OCI-LY1 (cell line): ENCODE measurements at regions not wholly inside any gene's neighbourhood (a gene's known extent, or its start where the extent isn't known, plus 50 kb on each side); places are given as distances from the start of the nearest gene placed in this dataset.

Source experiments
- H2AFZ ChIP-seq: fragments of 200-600 bp; sonication (generic), shearing (Covaris generic); 2 replicates; pipeline ENCODE4 v1.6.0; 2014; ENCODE audit warnings: antibody characterized with exemption, mild to moderate bottlenecking, low read length
- H3F3A ChIP-seq: fragments of 200-600 bp; sonication (generic), shearing (Covaris generic); 2 replicates; pipeline ENCODE4 v1.6.0; 2014; ENCODE audit warnings: mild to moderate bottlenecking, antibody characterized with exemption, low read length, moderate library complexity; ENCODE audit not compliant: insufficient read depth
- H3K27ac ChIP-seq: fragments of 200-600 bp; sonication (generic); 2 replicates; pipeline ENCODE4 v1.5.1; 2014; ENCODE audit warnings: low read length, mixed run types, mild to moderate bottlenecking, low read depth; ENCODE audit not compliant: poor library complexity, severe bottlenecking
- H3K27me3 ChIP-seq: fragments of 200-600 bp; sonication (generic); 2 replicates; pipeline ENCODE4 v1.6.0; 2014; ENCODE audit warnings: antibody characterized with exemption, mild to moderate bottlenecking, low read length, moderate library complexity; ENCODE audit not compliant: insufficient read depth
- H3K36me3 ChIP-seq: fragments of 200-600 bp; sonication (generic); 2 replicates; pipeline ENCODE4 v1.6.1; 2014; ENCODE audit warnings: mild to moderate bottlenecking, antibody characterized with exemption, low read length, moderate library complexity, mixed read lengths; ENCODE audit not compliant: insufficient read depth
- H3K4me1 ChIP-seq: fragments of 200-600 bp; sonication (generic); 2 replicates; pipeline ENCODE4 v1.5.1; 2014; ENCODE audit warnings: mild to moderate bottlenecking, low read length, moderate library complexity; ENCODE audit not compliant: insufficient read depth, severe bottlenecking
- H3K4me2 ChIP-seq: fragments of 200-600 bp; sonication (generic), shearing (Covaris generic); 2 replicates; pipeline ENCODE4 v1.6.1; 2014; ENCODE audit warnings: low read length
- H3K4me3 ChIP-seq: fragments of 200-600 bp; sonication (generic); 2 replicates; pipeline ENCODE4 v1.5.1; 2014; ENCODE audit warnings: low read length, low read depth, mild to moderate bottlenecking, mixed read lengths; ENCODE audit not compliant: poor library complexity, severe bottlenecking
- H3K79me2 ChIP-seq: fragments of 200-600 bp; shearing (Covaris generic); 2 replicates; pipeline ENCODE4 v1.6.1; 2016; ENCODE audit warnings: mixed run types, low read length, mixed read lengths; ENCODE audit not compliant: insufficient read depth
- H3K9ac ChIP-seq: fragments of 200-600 bp; sonication (generic), shearing (Covaris generic); 2 replicates; pipeline ENCODE4 v1.6.1; 2014; ENCODE audit warnings: mild to moderate bottlenecking, low read length, mixed read lengths
- H3K9me2 ChIP-seq: fragments of 200-600 bp; sonication (generic), shearing (Covaris generic); 2 replicates; pipeline ENCODE4 v1.6.1; 2014; ENCODE audit warnings: low read depth, mild to moderate bottlenecking, low read length, mixed read lengths
- H3K9me3 ChIP-seq: fragments of 200-600 bp; shearing (Covaris generic); 2 replicates; pipeline ENCODE4 v1.6.1; 2014; ENCODE audit warnings: low read length, mixed read lengths
- H4K20me1 ChIP-seq: fragments of 200-600 bp; sonication (generic), shearing (Covaris generic); 2 replicates; pipeline ENCODE4 v1.6.0; 2016; ENCODE audit warnings: mild to moderate bottlenecking, low read length; ENCODE audit not compliant: insufficient read depth
- CTCF ChIP-seq: fragments of 200-600 bp; sonication (generic), shearing (Covaris generic); IDR thresholded peaks from 2 replicates; pipeline ENCODE4 v1.5.1; 2017; ENCODE audit warnings: mild to moderate bottlenecking, antibody characterized with exemption, low read length, moderate library complexity, mixed read lengths
- EZH2 ChIP-seq: fragments of 200-600 bp; sonication (generic), shearing (Covaris generic); IDR thresholded peaks from 2 replicates; pipeline ENCODE4 v1.8.0; 2017; ENCODE audit warnings: borderline replicate concordance, mixed run types, mild to moderate bottlenecking, antibody characterized with exemption, low read length, moderate library complexity, mixed read lengths

GRCh38 chr16:63082101-63082500 is 1045.9 kb upstream of the CDH8 start:
- Histone ChIP-seq H3K4me3 (no peak overlapping the region), H3K4me2 (no peak overlapping the region), H3K9me3 (no peaks in the 10 kb centered on the region), H3K27me3 (no peaks in the 10 kb centered on the region), H2AFZ (no peak overlapping the region), H3F3A (no peaks in the 10 kb centered on the region), H4K20me1 (no peaks in the 10 kb centered on the region), H3K27ac (no peak overlapping the region), H3K36me3 (no peaks in the 10 kb centered on the region), H3K4me1 (no peaks in the 10 kb centered on the region), H3K9ac (no peak overlapping the region), H3K79me2 (no peaks in the 10 kb centered on the region), H3K9me2 (no peaks in the 10 kb centered on the region)
- TF ChIP-seq EZH2: no peak
- TF ChIP-seq CTCF: no peak

GRCh38 chr16:63080746-63081145 is 1044.5 kb upstream of the CDH8 start:
- H3F3A ChIP-seq: no peaks in the 10 kb centered on the region
- H3K9ac ChIP-seq: no peak overlapping the region

GRCh38 chr16:63069047-63069446 is 1032.8 kb upstream of the CDH8 start:
- H3K9me2 ChIP-seq: no peaks in the 10 kb centered on the region
- no peak overlapping the region for H3K4me3 ChIP-seq
- no peak overlapping the region for H3K9ac ChIP-seq
- no peak overlapping the region for H3K27ac ChIP-seq
- no peaks in the 10 kb centered on the region for H3F3A ChIP-seq
- no peaks in the 10 kb centered on the region for H3K79me2 ChIP-seq
- no peaks in the 10 kb centered on the region for H3K36me3 ChIP-seq
- TF ChIP-seq CTCF: no peak
- H4K20me1 ChIP-seq: no peaks in the 10 kb centered on the region
- H3K4me2 ChIP-seq: no peak overlapping the region
- H2AFZ ChIP-seq: no peak overlapping the region
- H3K4me1 ChIP-seq: no peaks in the 10 kb centered on the region
- H3K9me3 ChIP-seq: no peaks in the 10 kb centered on the region
- H3K27me3 ChIP-seq: no peaks in the 10 kb centered on the region

More at GRCh38 chr16:63080746-63081145, 1044.5 kb upstream of the CDH8 start:
- Histone ChIP-seq H3K9me3 (no peaks in the 10 kb centered on the region), H3K4me3 (no peak overlapping the region), H3K79me2 (no peaks in the 10 kb centered on the region), H3K4me1 (no peaks in the 10 kb centered on the region), H4K20me1 (no peaks in the 10 kb centered on the region), H2AFZ (no peak overlapping the region), H3K27ac (no peak overlapping the region), H3K9me2 (no peaks in the 10 kb centered on the region), H3K4me2 (no peak overlapping the region), H3K36me3 (no peaks in the 10 kb centered on the region), H3K27me3 (no peaks in the 10 kb centered on the region)
- TF ChIP-seq CTCF (no peak), EZH2 (no peak)
